DOHH2 (cell line): ENCODE measurements at regions not wholly inside any gene's neighbourhood (a gene's known extent, or its start where the extent isn't known, plus 50 kb on each side); places are given as distances from the start of the nearest gene placed in this dataset.

Experiments
- H3F3A ChIP-seq: fragments of 200-600 bp; sonication (generic), shearing (Covaris generic); 2 replicates; pipeline ENCODE4 v1.6.0; 2016; ENCODE audit warnings: antibody characterized with exemption, mild to moderate bottlenecking; ENCODE audit not compliant: control insufficient read depth, insufficient read depth
- H3K27ac ChIP-seq: fragments of 200-600 bp; sonication (generic); 2 replicates; pipeline ENCODE4 v1.5.1; 2014; ENCODE audit warnings: low read depth, mild to moderate bottlenecking, low read length, moderate library complexity
- H3K27me3 ChIP-seq: fragments of 200-600 bp; sonication (generic); 2 replicates; pipeline ENCODE4 v1.6.1; 2014; ENCODE audit warnings: mild to moderate bottlenecking, low read length, mixed read lengths; ENCODE audit not compliant: control insufficient read depth
- H3K36me3 ChIP-seq: fragments of 200-600 bp; sonication (generic); 2 replicates; pipeline ENCODE4 v1.6.1; 2014; ENCODE audit warnings: mild to moderate bottlenecking, low read length, moderate library complexity, mixed read lengths; ENCODE audit not compliant: control insufficient read depth
- H3K4me1 ChIP-seq: fragments of 200-600 bp; sonication (generic); 2 replicates; pipeline ENCODE4 v1.6.1; 2014; ENCODE audit warnings: mild to moderate bottlenecking, low read length, mixed read lengths; ENCODE audit not compliant: control insufficient read depth
- H3K4me2 ChIP-seq: fragments of 200-600 bp; sonication (generic); 2 replicates; pipeline ENCODE4 v1.6.0; 2014; ENCODE audit warnings: mild to moderate bottlenecking, low read length, moderate library complexity
- H3K4me3 ChIP-seq: fragments of 200-600 bp; sonication (generic); 2 replicates; pipeline ENCODE4 v1.5.1; 2014; ENCODE audit warnings: mild to moderate bottlenecking, low read length, mixed read lengths
- H3K79me2 ChIP-seq: fragments of 200-600 bp; sonication (generic); 2 replicates; pipeline ENCODE4 v1.6.1; 2014; ENCODE audit warnings: mild to moderate bottlenecking, low read length, mixed read lengths; ENCODE audit not compliant: control insufficient read depth
- H3K9me2 ChIP-seq: fragments of 200-600 bp; sonication (generic); replicated peaks from 2 replicates; pipeline ENCODE4 v1.6.1; 2014; ENCODE audit warnings: mild to moderate bottlenecking, low read length, mixed read lengths; ENCODE audit not compliant: control insufficient read depth
- H3K9me3 ChIP-seq: fragments of 200-600 bp; sonication (generic); 2 replicates; pipeline ENCODE4 v1.6.1; 2014; ENCODE audit warnings: antibody characterized with exemption, low read length, mixed read lengths; ENCODE audit not compliant: control insufficient read depth, insufficient read depth
- H4K20me1 ChIP-seq: fragments of 200-600 bp; sonication (generic); 2 replicates; pipeline ENCODE4 v1.6.0; 2014; ENCODE audit warnings: low read depth, mild to moderate bottlenecking, antibody characterized with exemption, low read length, moderate library complexity; ENCODE audit not compliant: control insufficient read depth, insufficient read depth
- CTCF ChIP-seq: fragments of 200-600 bp; sonication (generic); IDR thresholded peaks from one replicate; pipeline ENCODE4 v1.5.1; 2014; ENCODE audit warnings: antibody characterized with exemption, mild to moderate bottlenecking, low read depth, low read length; ENCODE audit not compliant: poor library complexity, severe bottlenecking
- EZH2phosphoT487 ChIP-seq: fragments of 200-600 bp; sonication (generic); IDR thresholded peaks from 2 replicates; pipeline ENCODE4 v1.6.1; 2017; ENCODE audit warnings: borderline replicate concordance, mild to moderate bottlenecking, antibody characterized with exemption, low read length, moderate library complexity, mixed read lengths

DNA sequence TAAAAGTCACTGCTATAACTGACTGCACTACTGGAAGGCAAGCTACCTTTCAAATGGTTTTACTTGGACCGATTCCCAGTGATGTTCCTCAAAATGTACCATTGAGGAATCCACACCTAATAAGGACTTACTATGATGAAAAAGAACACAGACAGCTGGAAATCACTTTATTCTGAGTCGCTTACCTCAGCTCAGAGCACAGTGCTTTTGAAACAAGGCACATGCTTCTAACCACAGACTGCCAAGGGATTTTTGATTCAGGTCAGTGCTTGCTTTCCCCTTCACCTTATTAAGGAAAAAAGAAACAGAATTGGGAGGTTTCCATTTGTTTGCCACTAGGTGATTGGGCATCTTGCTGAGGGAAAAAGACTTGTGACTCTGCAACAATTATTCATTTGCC lies 707.5 kb upstream of the FSHR start:
- no peak overlapping the region for H3K4me3 ChIP-seq
- no peak overlapping the region for H3K27ac ChIP-seq
- H3K9me2 ChIP-seq, result no peaks in the 10 kb centered on the region
- no peaks in the 10 kb centered on the region for H4K20me1 ChIP-seq
- no peak overlapping the region for H3K4me2 ChIP-seq
- H3K9me3 ChIP-seq, result no peaks in the 10 kb centered on the region
- no peaks in the 10 kb centered on the region for H3K27me3 ChIP-seq
- no peaks in the 10 kb centered on the region for H3K79me2 ChIP-seq
- H3K4me1 ChIP-seq, result no peaks in the 10 kb centered on the region
- no peaks in the 10 kb centered on the region for H3F3A ChIP-seq
- H3K36me3 ChIP-seq, result no peaks in the 10 kb centered on the region
- TF ChIP-seq EZH2phosphoT487 (no peak), CTCF (no peak)

DNA sequence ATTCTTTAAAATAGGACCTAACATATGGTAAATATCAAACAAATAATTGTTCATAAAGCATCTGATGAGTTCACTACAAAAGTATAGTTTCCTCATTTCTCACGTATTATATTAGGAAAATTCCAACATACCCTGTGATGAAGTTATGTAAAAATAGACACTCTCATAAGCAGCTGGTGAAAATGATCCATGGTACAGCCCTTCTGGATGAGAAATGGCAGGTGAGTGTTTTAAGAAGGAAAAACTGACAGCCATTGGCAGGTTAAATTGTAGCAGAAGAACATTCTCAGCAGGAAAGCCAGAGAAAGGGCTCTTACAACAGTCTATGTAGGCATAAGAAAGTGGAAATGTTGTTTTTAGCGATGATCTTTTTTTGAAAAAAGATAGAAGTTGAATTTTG lies 706.5 kb upstream of the FSHR start:
- H3K4me2 ChIP-seq, result no peak overlapping the region

GRCh38 chr2:49860170-49860569 lies 705.9 kb upstream of the FSHR start:
- no peaks in the 10 kb centered on the region for H3K36me3 ChIP-seq
- H3K9me3 ChIP-seq, result no peaks in the 10 kb centered on the region
- no peaks in the 10 kb centered on the region for H3F3A ChIP-seq
- no peak overlapping the region for H3K27ac ChIP-seq
- H3K4me1 ChIP-seq, result no peaks in the 10 kb centered on the region
- no peak overlapping the region for H3K4me3 ChIP-seq
- no peak overlapping the region for H3K4me2 ChIP-seq
- no peaks in the 10 kb centered on the region for H4K20me1 ChIP-seq
- no peaks in the 10 kb centered on the region for H3K9me2 ChIP-seq
- H3K27me3 ChIP-seq, result no peaks in the 10 kb centered on the region
- H3K79me2 ChIP-seq, result no peaks in the 10 kb centered on the region
- TF ChIP-seq CTCF (no peak), EZH2phosphoT487 (no peak)

More for the DNA sequence above, 706.5 kb upstream of the FSHR start:
- Histone ChIP-seq H3K4me1 (no peaks in the 10 kb centered on the region), H3K9me2 (no peaks in the 10 kb centered on the region), H3K36me3 (no peaks in the 10 kb centered on the region), H3K4me3 (no peak overlapping the region), H3K79me2 (no peaks in the 10 kb centered on the region), H3K9me3 (no peaks in the 10 kb centered on the region), H3K27ac (no peak overlapping the region), H3K27me3 (no peaks in the 10 kb centered on the region), H4K20me1 (no peaks in the 10 kb centered on the region), H3F3A (no peaks in the 10 kb centered on the region)
- TF ChIP-seq EZH2phosphoT487 (no peak), CTCF (no peak)

GRCh38 chr2:49858657-49859056 lies 704.3 kb upstream of the FSHR start:
- H3K9me2 ChIP-seq, result no peaks in the 10 kb centered on the region
- H3K4me2 ChIP-seq, result no peak overlapping the region
- no peak overlapping the region for H3K27ac ChIP-seq
- H3K4me1 ChIP-seq, result no peaks in the 10 kb centered on the region
- H3K9me3 ChIP-seq, result no peaks in the 10 kb centered on the region
- no peaks in the 10 kb centered on the region for H3F3A ChIP-seq
- H3K4me3 ChIP-seq, result no peak overlapping the region
- TF ChIP-seq CTCF (no peak), EZH2phosphoT487 (no peak)
- H3K27me3 ChIP-seq, result no peaks in the 10 kb centered on the region
- no peaks in the 10 kb centered on the region for H3K79me2 ChIP-seq
- no peaks in the 10 kb centered on the region for H3K36me3 ChIP-seq
- H4K20me1 ChIP-seq, result no peaks in the 10 kb centered on the region
